ENCODE measurements at regions not wholly inside any gene's neighbourhood (a gene's known extent, or its start where the extent isn't known, plus 50 kb on each side); places are given as distances from the start of the nearest gene placed in this dataset.

GRCh38 chr1:181392133-181392532 lies 91.2 kb upstream of the CACNA1E start:
- no peak for TF ChIP-seq EZH2 (optimal IDR thresholded peaks at IDR 0.05; ENCODE audit: low read depth, low read length)
- TF ChIP-seq CTCF (IDR thresholded peaks at IDR 0.05; ENCODE audit: low read length): no peak
- TF ChIP-seq EZH2phosphoT487 (IDR thresholded peaks at IDR 0.05; ENCODE audit: low read length): no peak
- DNase-seq: no peak
- no peaks in the 10 kb centered on the region for H3K9me3 ChIP-seq (replicated peaks; ENCODE audit: insufficient read depth, low read length)
- H3K36me3 ChIP-seq (replicated peaks; ENCODE audit: insufficient read depth, low read length): no peaks in the 10 kb centered on the region
- no peaks in the 10 kb centered on the region for H3K4me1 ChIP-seq (ENCODE audit: low read length)
- no peaks in the 10 kb centered on the region for H3K9me2 ChIP-seq (replicated peaks; ENCODE audit: insufficient read depth, low read length)
- no peak overlapping the region for H3K27ac ChIP-seq (ENCODE audit: low read length)
- H4K20me1 ChIP-seq (ENCODE audit: insufficient read depth, low read length): no peaks in the 10 kb centered on the region
- no peak overlapping the region for H3K4me2 ChIP-seq (ENCODE audit: low read depth, low read length)
- H3K79me2 ChIP-seq (ENCODE audit: low read length): no peaks in the 10 kb centered on the region
- H3K9ac ChIP-seq (ENCODE audit: low read length): no peak overlapping the region
- no peak overlapping the region for H2AFZ ChIP-seq (ENCODE audit: low read length)
- no peaks in the 10 kb centered on the region for H3F3A ChIP-seq (ENCODE audit: insufficient read depth, low read length)
- no peak overlapping the region for H3K4me3 ChIP-seq (ENCODE audit: low read length)
- no peaks in the 10 kb centered on the region for H3K27me3 ChIP-seq (replicated peaks; ENCODE audit: insufficient read depth, low read length)

- H3K27me3 ChIP-seq (replicated peaks; ENCODE audit: insufficient read depth, low read length): no peaks in the 10 kb centered on the region
- H3F3A ChIP-seq (ENCODE audit: insufficient read depth, low read length): peaks cover 3% of the 10 kb centered on the region; the same call in 1 of the 2 replicates
- H3K4me1 ChIP-seq (ENCODE audit: low read length): peaks cover 3% of the 10 kb centered on the region
- H3K79me2 ChIP-seq (ENCODE audit: low read length): no peaks in the 10 kb centered on the region
- H3K4me2 ChIP-seq (ENCODE audit: low read depth, low read length): no peak overlapping the region
- no peak overlapping the region for H3K27ac ChIP-seq (ENCODE audit: low read length)
- H3K4me3 ChIP-seq (ENCODE audit: low read length): no peak overlapping the region
- no peaks in the 10 kb centered on the region for H3K36me3 ChIP-seq (replicated peaks; ENCODE audit: insufficient read depth, low read length)
- no peaks in the 10 kb centered on the region for H3K9me3 ChIP-seq (replicated peaks; ENCODE audit: insufficient read depth, low read length)
- TF ChIP-seq EZH2phosphoT487 (IDR thresholded peaks at IDR 0.05; ENCODE audit: low read length) (no peak), CTCF (IDR thresholded peaks at IDR 0.05; ENCODE audit: low read length) (no peak), EZH2 (optimal IDR thresholded peaks at IDR 0.05; ENCODE audit: low read depth, low read length) (no peak)
- no peaks in the 10 kb centered on the region for H4K20me1 ChIP-seq (ENCODE audit: insufficient read depth, low read length)
- DNase-seq: no peak
- H3K9me2 ChIP-seq (replicated peaks; ENCODE audit: insufficient read depth, low read length): no peaks in the 10 kb centered on the region
- no peak overlapping the region for H2AFZ ChIP-seq (ENCODE audit: low read length)
- no peak overlapping the region for H3K9ac ChIP-seq (ENCODE audit: low read length)
Observed at GRCh38 chr1:181392613-181393220, 90.6 kb upstream of the CACNA1E start.

GRCh38 chr1:181394766-181395165 lies 88.6 kb upstream of the CACNA1E start:
- Histone ChIP-seq H3K4me3 (ENCODE audit: low read length) (no peak overlapping the region), H3K9ac (ENCODE audit: low read length) (no peak overlapping the region), H3K9me2 (replicated peaks; ENCODE audit: insufficient read depth, low read length) (no peaks in the 10 kb centered on the region), H3K4me2 (ENCODE audit: low read depth, low read length) (no peak overlapping the region), H4K20me1 (ENCODE audit: insufficient read depth, low read length) (no peaks in the 10 kb centered on the region), H3K79me2 (ENCODE audit: low read length) (no peaks in the 10 kb centered on the region), H2AFZ (ENCODE audit: low read length) (no peak overlapping the region), H3K27ac (ENCODE audit: low read length) (no peak overlapping the region), H3K36me3 (replicated peaks; ENCODE audit: insufficient read depth, low read length) (no peaks in the 10 kb centered on the region), H3K27me3 (replicated peaks; ENCODE audit: insufficient read depth, low read length) (no peaks in the 10 kb centered on the region), H3F3A (ENCODE audit: insufficient read depth, low read length) (peaks cover 9% of the 10 kb centered on the region), H3K4me1 (ENCODE audit: low read length) (peaks cover 14% of the 10 kb centered on the region), H3K9me3 (replicated peaks; ENCODE audit: insufficient read depth, low read length) (no peaks in the 10 kb centered on the region)
- DNase-seq: no peak
- TF ChIP-seq CTCF (IDR thresholded peaks at IDR 0.05; ENCODE audit: low read length) (no peak), EZH2phosphoT487 (IDR thresholded peaks at IDR 0.05; ENCODE audit: low read length) (no peak), EZH2 (optimal IDR thresholded peaks at IDR 0.05; ENCODE audit: low read depth, low read length) (no peak)

Measured in MM.1S (cell line).